ENCODE measurements at regions not wholly inside any gene's neighbourhood (a gene's known extent, or its start where the extent isn't known, plus 50 kb on each side); places are given as distances from the start of the nearest gene placed in this dataset.

DNA sequence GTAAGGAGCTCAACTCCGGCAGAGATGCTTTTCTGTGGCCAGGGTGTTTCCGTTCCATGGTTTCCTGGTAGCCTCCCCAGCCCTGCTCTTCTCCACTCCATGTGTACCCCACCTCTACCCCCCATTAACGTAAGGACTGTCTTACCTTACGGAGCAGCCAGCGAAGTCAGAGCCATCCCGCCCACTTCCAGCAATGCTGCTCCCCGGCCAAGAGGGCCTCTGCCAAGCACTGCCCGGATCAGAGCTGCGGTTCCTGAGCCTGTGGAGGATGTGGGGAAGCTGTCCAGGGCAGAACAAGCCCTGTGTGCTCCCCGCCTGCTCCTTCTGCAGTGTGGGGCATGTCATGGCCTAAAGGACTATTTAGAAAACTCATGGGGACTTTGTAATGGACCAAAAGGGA is 261.2 kb downstream of the GADD45G start:
- 64% methylated on average over 9 of the region's 10 CpGs for WGBS (ENCODE audit: low lambda C conversion rate)
- DNase-seq, result no peak
- Histone ChIP-seq H3F3A (replicated peaks; ENCODE audit: insufficient read depth) (no peaks in the 10 kb centered on the region), H3K4me2 (no peak overlapping the region), H3K27ac (ENCODE audit: low read depth in 2 of 2, low read length in 1 of 2) (no peak overlapping the region), H3K4me3 (ENCODE audit: low read depth in 2 of 2, low read length in 1 of 2) (no peak overlapping the region), H3K36me3 (replicated peaks in 1 of 2; ENCODE audit: control insufficient read depth in 1 of 2, insufficient read depth in 2 of 2, low read length in 1 of 2) (no peaks in the 10 kb centered on the region), H4K20me1 (ENCODE audit: insufficient read depth) (no peaks in the 10 kb centered on the region), H3K9ac (no peak overlapping the region), H3K79me2 (ENCODE audit: insufficient read depth) (no peaks in the 10 kb centered on the region), H3K4me1 (ENCODE audit: control insufficient read depth in 1 of 2, insufficient read depth in 2 of 2, low read depth in 1 of 2, low read length in 1 of 2) (peaks cover 0 to 3% of the 10 kb centered on the region in 2 experiments; a peak in 1 of 4 replicates), H2AFZ (ENCODE audit: low read depth) (no peak overlapping the region), H3K27me3 (ENCODE audit: insufficient read depth) (no peaks in the 10 kb centered on the region), H3K9me3 (no peaks in the 10 kb centered on the region), H3K9me2 (no peaks in the 10 kb centered on the region)
- ChIA-PET POLR2A (no interaction called here), CTCF (interaction anchor here (0.9 to 2.1 kb wide), 2 partner anchors 67 to 76 kb away, joined by 3 to 4 read pairs; no protein-coding TSS in a partner anchor)
- no peak for TF ChIP-seq RAD21 (IDR thresholded peaks at IDR 0.05; ENCODE audit: low read length)
- no peak for TF ChIP-seq FOSL2 (IDR thresholded peaks at IDR 0.05; ENCODE audit: borderline replicate concordance, low read depth)
- TF ChIP-seq, protein P1, sequence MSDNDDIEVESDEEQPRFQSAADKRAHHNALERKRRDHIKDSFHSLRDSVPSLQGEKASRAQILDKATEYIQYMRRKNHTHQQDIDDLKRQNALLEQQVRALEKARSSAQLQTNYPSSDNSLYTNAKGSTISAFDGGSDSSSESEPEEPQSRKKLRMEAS (IDR thresholded peaks at IDR 0.05; ENCODE audit: low read depth), result no peak
- TF ChIP-seq, protein P2, sequence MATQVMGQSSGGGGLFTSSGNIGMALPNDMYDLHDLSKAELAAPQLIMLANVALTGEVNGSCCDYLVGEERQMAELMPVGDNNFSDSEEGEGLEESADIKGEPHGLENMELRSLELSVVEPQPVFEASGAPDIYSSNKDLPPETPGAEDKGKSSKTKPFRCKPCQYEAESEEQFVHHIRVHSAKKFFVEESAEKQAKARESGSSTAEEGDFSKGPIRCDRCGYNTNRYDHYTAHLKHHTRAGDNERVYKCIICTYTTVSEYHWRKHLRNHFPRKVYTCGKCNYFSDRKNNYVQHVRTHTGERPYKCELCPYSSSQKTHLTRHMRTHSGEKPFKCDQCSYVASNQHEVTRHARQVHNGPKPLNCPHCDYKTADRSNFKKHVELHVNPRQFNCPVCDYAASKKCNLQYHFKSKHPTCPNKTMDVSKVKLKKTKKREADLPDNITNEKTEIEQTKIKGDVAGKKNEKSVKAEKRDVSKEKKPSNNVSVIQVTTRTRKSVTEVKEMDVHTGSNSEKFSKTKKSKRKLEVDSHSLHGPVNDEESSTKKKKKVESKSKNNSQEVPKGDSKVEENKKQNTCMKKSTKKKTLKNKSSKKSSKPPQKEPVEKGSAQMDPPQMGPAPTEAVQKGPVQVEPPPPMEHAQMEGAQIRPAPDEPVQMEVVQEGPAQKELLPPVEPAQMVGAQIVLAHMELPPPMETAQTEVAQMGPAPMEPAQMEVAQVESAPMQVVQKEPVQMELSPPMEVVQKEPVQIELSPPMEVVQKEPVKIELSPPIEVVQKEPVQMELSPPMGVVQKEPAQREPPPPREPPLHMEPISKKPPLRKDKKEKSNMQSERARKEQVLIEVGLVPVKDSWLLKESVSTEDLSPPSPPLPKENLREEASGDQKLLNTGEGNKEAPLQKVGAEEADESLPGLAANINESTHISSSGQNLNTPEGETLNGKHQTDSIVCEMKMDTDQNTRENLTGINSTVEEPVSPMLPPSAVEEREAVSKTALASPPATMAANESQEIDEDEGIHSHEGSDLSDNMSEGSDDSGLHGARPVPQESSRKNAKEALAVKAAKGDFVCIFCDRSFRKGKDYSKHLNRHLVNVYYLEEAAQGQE (IDR thresholded peaks at IDR 0.05; ENCODE audit: low read depth, low read length), result no peak
- TF ChIP-seq SMC3 (IDR thresholded peaks at IDR 0.05; ENCODE audit: low read depth, low read length), result no peak
- TF ChIP-seq YY1 (IDR thresholded peaks at IDR 0.05; ENCODE audit: low read depth), result no peak
- TF ChIP-seq, protein P3, sequence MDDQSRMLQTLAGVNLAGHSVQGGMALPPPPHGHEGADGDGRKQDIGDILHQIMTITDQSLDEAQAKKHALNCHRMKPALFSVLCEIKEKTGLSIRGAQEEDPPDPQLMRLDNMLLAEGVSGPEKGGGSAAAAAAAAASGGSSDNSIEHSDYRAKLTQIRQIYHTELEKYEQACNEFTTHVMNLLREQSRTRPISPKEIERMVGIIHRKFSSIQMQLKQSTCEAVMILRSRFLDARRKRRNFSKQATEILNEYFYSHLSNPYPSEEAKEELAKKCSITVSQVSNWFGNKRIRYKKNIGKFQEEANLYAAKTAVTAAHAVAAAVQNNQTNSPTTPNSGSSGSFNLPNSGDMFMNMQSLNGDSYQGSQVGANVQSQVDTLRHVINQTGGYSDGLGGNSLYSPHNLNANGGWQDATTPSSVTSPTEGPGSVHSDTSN (IDR thresholded peaks at IDR 0.05), result no peak

DNA sequence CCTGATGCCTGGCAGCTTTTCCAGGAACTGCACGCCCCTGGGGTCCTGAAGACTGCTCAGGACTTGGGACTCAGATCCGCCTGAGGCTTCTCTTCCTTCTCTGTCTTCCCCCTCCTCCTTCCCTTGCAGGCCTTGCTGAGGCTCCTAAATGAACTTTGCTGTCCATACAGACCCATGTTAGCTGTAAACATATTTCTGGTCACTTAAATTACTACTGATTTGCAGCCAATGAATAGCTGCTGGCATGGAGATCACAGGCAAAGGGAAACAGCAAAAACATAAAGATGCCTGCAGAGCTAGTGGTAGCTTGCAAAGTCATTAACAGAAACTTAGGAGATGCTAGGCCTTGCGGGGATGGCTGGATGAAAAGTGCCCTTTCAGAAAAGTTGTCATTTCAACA is 261.9 kb downstream of the GADD45G start:
- H3K79me2 ChIP-seq (ENCODE audit: insufficient read depth), result no peaks in the 10 kb centered on the region
- no peak overlapping the region for H2AFZ ChIP-seq (ENCODE audit: low read depth)
- no peaks in the 10 kb centered on the region for H3K9me2 ChIP-seq
- no peaks in the 10 kb centered on the region for H4K20me1 ChIP-seq (ENCODE audit: insufficient read depth)
- DNase-seq, result no peak
- peaks cover 0 to 3% of the 10 kb centered on the region in 2 experiments; a peak in 1 of 4 replicates for H3K4me1 ChIP-seq (ENCODE audit: control insufficient read depth in 1 of 2, insufficient read depth in 2 of 2, low read depth in 1 of 2, low read length in 1 of 2)
- no peak overlapping the region for H3K27ac ChIP-seq (ENCODE audit: low read depth in 2 of 2, low read length in 1 of 2)
- no peak overlapping the region for H3K4me3 ChIP-seq (ENCODE audit: low read depth in 2 of 2, low read length in 1 of 2)
- H3K9ac ChIP-seq, result no peak overlapping the region
- H3K4me2 ChIP-seq, result no peak overlapping the region
- no peaks in the 10 kb centered on the region for H3K9me3 ChIP-seq
- CTCF ChIA-PET, result interaction anchor here (2.1 kb wide), 1 partner anchor 77 kb away, joined by 4 read pairs; no protein-coding TSS in a partner anchor
- WGBS (ENCODE audit: low lambda C conversion rate), result 58% methylated on average over 3 of the region's 3 CpGs
- H3K36me3 ChIP-seq (replicated peaks in 1 of 2; ENCODE audit: control insufficient read depth in 1 of 2, insufficient read depth in 2 of 2, low read length in 1 of 2), result no peaks in the 10 kb centered on the region
- no peaks in the 10 kb centered on the region for H3F3A ChIP-seq (replicated peaks; ENCODE audit: insufficient read depth)
- H3K27me3 ChIP-seq (ENCODE audit: insufficient read depth), result no peaks in the 10 kb centered on the region
- POLR2A ChIA-PET, result no interaction called here
- TF ChIP-seq EP300 (IDR thresholded peaks at IDR 0.05; ENCODE audit: borderline replicate concordance in 1 of 2, low read depth in 1 of 2, low read length in 1 of 2) (no peak), RAD21 (IDR thresholded peaks at IDR 0.05; ENCODE audit: low read length) (no peak), JUND (IDR thresholded peaks at IDR 0.05) (no peak), CHD2 (IDR thresholded peaks at IDR 0.05; ENCODE audit: low read length, partially characterized antibody) (no peak), GABPA (IDR thresholded peaks at IDR 0.05; ENCODE audit: low read depth) (no peak), NRF1 (IDR thresholded peaks at IDR 0.05; ENCODE audit: low read depth, low read length) (no peak), RFX5 (IDR thresholded peaks at IDR 0.05; ENCODE audit: low read length) (no peak), POLR2AphosphoS5 (IDR thresholded peaks at IDR 0.05; ENCODE audit: low read depth, low read length) (no peak)
- TF ChIP-seq, protein P4, sequence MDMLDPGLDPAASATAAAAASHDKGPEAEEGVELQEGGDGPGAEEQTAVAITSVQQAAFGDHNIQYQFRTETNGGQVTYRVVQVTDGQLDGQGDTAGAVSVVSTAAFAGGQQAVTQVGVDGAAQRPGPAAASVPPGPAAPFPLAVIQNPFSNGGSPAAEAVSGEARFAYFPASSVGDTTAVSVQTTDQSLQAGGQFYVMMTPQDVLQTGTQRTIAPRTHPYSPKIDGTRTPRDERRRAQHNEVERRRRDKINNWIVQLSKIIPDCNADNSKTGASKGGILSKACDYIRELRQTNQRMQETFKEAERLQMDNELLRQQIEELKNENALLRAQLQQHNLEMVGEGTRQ (IDR thresholded peaks at IDR 0.05; ENCODE audit: borderline replicate concordance, low read depth, low read length), result no peak
- TF ChIP-seq, protein P5, sequence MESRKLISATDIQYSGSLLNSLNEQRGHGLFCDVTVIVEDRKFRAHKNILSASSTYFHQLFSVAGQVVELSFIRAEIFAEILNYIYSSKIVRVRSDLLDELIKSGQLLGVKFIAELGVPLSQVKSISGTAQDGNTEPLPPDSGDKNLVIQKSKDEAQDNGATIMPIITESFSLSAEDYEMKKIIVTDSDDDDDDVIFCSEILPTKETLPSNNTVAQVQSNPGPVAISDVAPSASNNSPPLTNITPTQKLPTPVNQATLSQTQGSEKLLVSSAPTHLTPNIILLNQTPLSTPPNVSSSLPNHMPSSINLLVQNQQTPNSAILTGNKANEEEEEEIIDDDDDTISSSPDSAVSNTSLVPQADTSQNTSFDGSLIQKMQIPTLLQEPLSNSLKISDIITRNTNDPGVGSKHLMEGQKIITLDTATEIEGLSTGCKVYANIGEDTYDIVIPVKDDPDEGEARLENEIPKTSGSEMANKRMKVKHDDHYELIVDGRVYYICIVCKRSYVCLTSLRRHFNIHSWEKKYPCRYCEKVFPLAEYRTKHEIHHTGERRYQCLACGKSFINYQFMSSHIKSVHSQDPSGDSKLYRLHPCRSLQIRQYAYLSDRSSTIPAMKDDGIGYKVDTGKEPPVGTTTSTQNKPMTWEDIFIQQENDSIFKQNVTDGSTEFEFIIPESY (IDR thresholded peaks at IDR 0.05; ENCODE audit: borderline replicate concordance, low read depth), result no peak
- TF ChIP-seq, protein P2 (IDR thresholded peaks at IDR 0.05; ENCODE audit: low read depth, low read length), result no peak

Data from SK-N-SH (cell line).